CD4-positive, alpha-beta T cell (primary cell): ENCODE measurements at regions not wholly inside any gene's neighbourhood (a gene's known extent, or its start where the extent isn't known, plus 50 kb on each side); places are given as distances from the start of the nearest gene placed in this dataset.

ENCODE experiments used
- ATAC-seq: fragments of 200-7000 bp; cut with Tn5 transposase; one replicate; pipeline ENCODE4 v1.10.0; 2022; ENCODE audit warnings: mild to moderate bottlenecking; ENCODE audit not compliant: poor library complexity
- CTCF ChIA-PET: fragments of 350-600 bp; sonication (Branson Sonifier 250); formaldehyde crosslinking; loops from one replicate; lab custom pipeline; 2021; ENCODE audit warnings: antibody characterized with exemption, inconsistent platforms; lab: Charles Lee
- POLR2A ChIA-PET: fragments of 350-600 bp; sonication (Branson Sonifier 250); formaldehyde crosslinking; loops from one replicate; lab custom pipeline; 2021; ENCODE audit warnings: antibody characterized with exemption, inconsistent platforms; lab: Charles Lee
- DNase-seq, 14 experiments: peaks; one replicate each; pipeline ENCODE4 v3.0.0-alpha.2; 2013 to 2020; ENCODE audit warnings: mixed read lengths in 2 of 14
- H3K27ac ChIP-seq, 2 donors: one replicate each; pipeline versions ENCODE4 v1.5.1 to v1.7.0; 2013; ENCODE audit warnings: low read length in 2 of 2, low read depth in 1 of 2, mild to moderate bottlenecking in 1 of 2
- H3K27me3 ChIP-seq, 2 experiments: 1 replicate in 1 of 2; 2 replicates in 1 of 2; pipeline versions ENCODE4 v1.6.1 to v1.7.0; 2013; ENCODE audit warnings: low read length in 2 of 2, control low read depth in 1 of 2, mild to moderate bottlenecking in 1 of 2, moderate library complexity in 1 of 2; ENCODE audit not compliant: insufficient read depth in 2 of 2, control insufficient read depth in 1 of 2
- H3K36me3 ChIP-seq: one replicate; pipeline ENCODE4 v1.6.1; 2013; ENCODE audit warnings: low read length, control low read depth; ENCODE audit not compliant: insufficient read depth
- H3K4me1 ChIP-seq: one replicate; pipeline ENCODE4 v1.6.1; 2013; ENCODE audit warnings: low read length, control low read depth; ENCODE audit not compliant: insufficient read depth
- H3K4me3 ChIP-seq: one replicate; pipeline ENCODE4 v1.5.1; 2013; ENCODE audit warnings: mild to moderate bottlenecking, low read length, moderate library complexity
- H3K9me3 ChIP-seq, 2 experiments: 1 replicate in 1 of 2; 2 replicates in 1 of 2; pipeline versions ENCODE4 v1.6.1 to v1.7.0; 2013; ENCODE audit warnings: low read length in 2 of 2, mild to moderate bottlenecking in 2 of 2, control low read depth in 1 of 2, moderate library complexity in 1 of 2; ENCODE audit not compliant: control insufficient read depth in 1 of 2, insufficient read depth in 1 of 2
- H3K27ac Mint-ChIP-seq: one replicate; pipeline ENCODE4 v1.8.0; 2020; ENCODE audit warnings: mixed read lengths
- H3K27me3 Mint-ChIP-seq: one replicate; pipeline ENCODE4 v1.8.0; 2021; ENCODE audit warnings: mixed read lengths
- H3K36me3 Mint-ChIP-seq: one replicate; pipeline ENCODE4 v1.8.0; 2021; ENCODE audit warnings: low read depth, mixed read lengths
- H3K4me1 Mint-ChIP-seq: one replicate; pipeline ENCODE4 v1.8.0; 2021; ENCODE audit warnings: low read depth, mixed read lengths
- H3K4me3 Mint-ChIP-seq: one replicate; pipeline ENCODE4 v1.8.0; 2020; ENCODE audit warnings: mild to moderate bottlenecking, mixed read lengths
- H3K9me3 Mint-ChIP-seq: one replicate; pipeline ENCODE4 v1.8.0; 2020; ENCODE audit warnings: mixed read lengths
- CTCF ChIP-seq: fragments of 200-600 bp; IDR thresholded peaks from one replicate; pipeline ENCODE4 v1.8.0; 2022; ENCODE audit warnings: antibody characterized with exemption, mild to moderate bottlenecking
- intact Hi-C, 2 experiments: fragments of 100-400 bp; cut with DNase I in 1 of 2; cut with micrococcal nuclease in 1 of 2; formaldehyde crosslinking; loops; one replicate each; pipeline versions ENCODE4 v1.15.1 to v1.9.0; 2023 to 2025; cut with DNase I, micrococcal nuclease

- peaks cover 5% of the 10 kb centered on the region for H3K4me1 ChIP-seq
- ATAC-seq, result peak; percentile 96
Observed at GRCh38 chr4:18075823-18076433, 54.4 kb upstream of the LCORL start.

GRCh38 chr4:18071894-18072293 lies 50.3 kb upstream of the LCORL start:
- intact Hi-C loops, result no loop called here
- Histone ChIP-seq H3K27ac (no peak overlapping the region), H3K36me3 (no peaks in the 10 kb centered on the region), H3K4me3 (no peak overlapping the region), H3K27me3 (peaks cover 11 to 18% of the 10 kb centered on the region in 2 experiments), H3K9me3 (peaks cover 0 to 3% of the 10 kb centered on the region in 2 experiments), H3K4me1 (peaks cover 5% of the 10 kb centered on the region)
- TF ChIP-seq CTCF, result no peak
- ATAC-seq (no peak), DNase-seq (no peak)
- POLR2A ChIA-PET, result no interaction called here
- Mint-ChIP-seq H3K4me1 (peaks cover 7% of the 10 kb centered on the region), H3K9me3 (no peaks in the 10 kb centered on the region), H3K27me3 (peaks cover 52% of the 10 kb centered on the region), H3K36me3 (no peaks in the 10 kb centered on the region), H3K27ac (no peak overlapping the region), H3K4me3 (no peak overlapping the region)
- CTCF ChIA-PET, result no interaction called here

More at GRCh38 chr4:18075823-18076433, 54.4 kb upstream of the LCORL start:
- Histone ChIP-seq H3K27me3 (peaks cover 9 to 11% of the 10 kb centered on the region in 2 experiments), H3K36me3 (no peaks in the 10 kb centered on the region), H3K9me3 (peaks cover 0 to 3% of the 10 kb centered on the region in 2 experiments), H3K4me3 (no peak overlapping the region), H3K27ac (no peak overlapping the region)
- intact Hi-C loops, result no loop called here
- peaks cover 38% of the 10 kb centered on the region for H3K27me3 Mint-ChIP-seq
- DNase-seq, result peak in 9 of 14 experiments; percentile 0 to 66 (median 21)
- TF ChIP-seq CTCF, result peak; percentile 15
- H3K36me3 Mint-ChIP-seq, result no peaks in the 10 kb centered on the region
- peaks cover 7% of the 10 kb centered on the region for H3K4me1 Mint-ChIP-seq
- ChIA-PET CTCF (no interaction called here), POLR2A (interaction anchor here (1.0 kb wide), 1 partner anchor 54 kb away, joined by 4 read pairs; no protein-coding TSS in a partner anchor)
- H3K4me3 Mint-ChIP-seq, result no peak overlapping the region
- no peak overlapping the region for H3K27ac Mint-ChIP-seq
- no peaks in the 10 kb centered on the region for H3K9me3 Mint-ChIP-seq
